ENCODE measurements at regions not wholly inside any gene's neighbourhood (a gene's known extent, or its start where the extent isn't known, plus 50 kb on each side); places are given as distances from the start of the nearest gene placed in this dataset.

DNA sequence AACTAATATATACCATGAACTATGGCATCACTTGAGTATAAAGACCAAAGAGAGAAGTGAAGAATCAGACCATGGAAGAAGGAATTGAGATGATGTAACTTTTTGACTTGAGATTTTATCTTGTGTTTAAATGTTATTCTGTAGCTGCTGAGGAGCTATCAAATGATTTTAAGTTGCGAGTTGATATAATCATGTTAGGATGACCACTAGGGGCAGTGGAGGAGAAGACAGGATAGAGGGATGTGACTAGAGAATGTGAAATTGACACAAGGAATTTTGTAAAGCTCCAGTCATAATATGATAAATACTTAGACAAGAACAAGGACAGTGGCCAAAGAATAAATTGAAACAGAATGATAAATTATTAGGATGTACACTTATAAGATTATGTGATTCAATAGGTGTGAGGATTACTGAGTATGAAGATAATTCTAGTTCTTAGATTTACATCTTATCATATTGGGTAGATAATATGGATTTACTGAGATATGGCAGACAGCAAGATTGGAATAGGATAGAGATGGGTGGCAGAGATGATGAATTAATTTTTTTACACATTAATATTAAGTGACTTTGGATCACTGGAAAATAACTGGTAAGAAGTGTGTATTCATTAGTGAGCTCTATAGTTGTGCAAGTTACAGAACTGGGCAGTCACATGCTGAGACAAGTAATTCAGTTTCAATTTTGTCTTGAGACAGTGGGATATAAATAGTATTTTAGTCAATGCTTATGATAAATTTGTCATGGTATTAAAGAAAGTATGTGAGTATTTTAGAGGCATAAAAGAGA is 816.0 kb upstream of the PCDH10 start:
- TF ChIP-seq EZH2 (IDR thresholded peaks at IDR 0.05): no peak
- no peak for TF ChIP-seq POLR2AphosphoS5 (IDR thresholded peaks at IDR 0.05; ENCODE audit: borderline replicate concordance, low read depth, low read length)
- TF ChIP-seq FOXP2 (optimal IDR thresholded peaks at IDR 0.05; ENCODE audit: control extremely low read depth, extremely low read length, insufficient read depth): no peak
